Heart left ventricle (tissue), 16 donors: ENCODE measurements at regions not wholly inside any gene's neighbourhood (a gene's known extent, or its start where the extent isn't known, plus 50 kb on each side); places are given as distances from the start of the nearest gene placed in this dataset.

ENCODE experiments used
- ATAC-seq, 4 donors: fragments of 200-7000 bp; cut with Tn5 transposase; one replicate each; pipeline ENCODE4 v1.9.1; 2020 to 2022; ENCODE audit warnings: moderate library complexity in 4 of 4, mild to moderate bottlenecking in 3 of 4, moderate number of reproducible peaks in 1 of 4
- DNase-seq, 5 donors: peaks; one replicate each; pipeline ENCODE4 v3.0.0-alpha.2; 2020
- H3K27ac ChIP-seq, 12 donors: fragments of 200-600 bp; sonication (generic) in 4 of 12; one replicate each; pipeline versions ENCODE4 v1.5.0 to v1.8.0; 2016 to 2022; ENCODE audit warnings: mild to moderate bottlenecking in 2 of 12
- H3K27me3 ChIP-seq, 9 donors: fragments of 200-600 bp; sonication (generic) in 2 of 9; one replicate each; pipeline versions ENCODE4 v1.5.1 to v1.8.0; 2016 to 2022; ENCODE audit warnings: mild to moderate bottlenecking in 3 of 9
- H3K36me3 ChIP-seq, 9 donors: fragments of 200-600 bp; sonication (generic) in 2 of 9; one replicate each; pipeline versions ENCODE4 v1.5.0 to v1.8.0; 2018 to 2022; ENCODE audit warnings: mild to moderate bottlenecking in 2 of 9
- H3K4me1 ChIP-seq, 12 donors: fragments of 200-600 bp; sonication (generic) in 4 of 12; one replicate each; pipeline versions ENCODE4 v1.5.0 to v1.8.0; 2016 to 2022; ENCODE audit warnings: mild to moderate bottlenecking in 3 of 12
- H3K4me3 ChIP-seq, 12 donors: fragments of 200-600 bp; sonication (generic) in 4 of 12; one replicate each; pipeline versions ENCODE4 v1.5.0 to v1.8.0; 2017 to 2022; ENCODE audit warnings: mild to moderate bottlenecking in 9 of 12, moderate library complexity in 4 of 12
- H3K9me3 ChIP-seq, 12 donors: fragments of 200-600 bp; sonication (generic) in 4 of 12; one replicate each; pipeline versions ENCODE4 v1.5.0 to v1.8.0; 2016 to 2022; ENCODE audit warnings: mild to moderate bottlenecking in 1 of 12
- POLR2A ChIP-seq, 2 donors: fragments of 450-650 bp; IDR thresholded peaks; one replicate each; pipeline ENCODE4 v1.6.1; 2017; ENCODE audit warnings: antibody characterized with exemption in 2 of 2, mild to moderate bottlenecking in 2 of 2, moderate library complexity in 2 of 2
- WGBS, 4 donors: extraction: QIAGEN DNeasy Blood & Tissue Kit in 2 of 4; methylation state at CpG; one replicate each; pipeline versions ENCODE4 v1.1.5 to v1.1.7; 2013 to 2018; 5-methylcytosine and 5-hydroxymethylcytosine counted together
- intact Hi-C, 10 donors: fragments of 100-400 bp; cut with DNase I; formaldehyde crosslinking; loops; one replicate each; pipeline versions ENCODE4 v1.11.1 to v1.14.2; 2022
- TF ChIP-seq, protein P1 (sequence below), 12 donors: fragments of 200-600 bp; sonication (generic) in 4 of 12; IDR thresholded peaks; one replicate each; pipeline versions ENCODE4 v1.5.0 to v1.8.0; 2018 to 2022; ENCODE audit warnings: antibody characterized with exemption in 12 of 12, mild to moderate bottlenecking in 5 of 12
- donor health status: ischemic (EF 13 %, LVEDD 7.1; RV severe dilation, severe dysfunction).
- donor health status: healthy with polysubstance abuse.
- donor health status: DM: no; HTN: yes; CAD: no.
- donor health status: DM: no; HTN: no; CAD: no.
- donor health status: ischemic (EF 25% LVEDD 6.9; RV normal size, moderate dysfunction).
- donor health status: ischemic (EF 25% LVEDD 5.7; RV mildly dilated, moderate dysfunction).
- donor health status: healthy.
- donor health status: DM: yes; HTN: yes; CAD: no.
- donor health status: ischemic (EF 35%, LVEDD 5.7; RV mildly dilated, moderate dysfunction).
- donor health status: nonischemic (EF 11% LVEDD 7.7; RV severe dilation, severe dysfunction).
- donor health status: DM: yes; HTN: yes; CAD: no.
- donor health status: PGD.
- donor health status: ischemic (EF 29% LVEDD 5.4; RV normal size, mild dysfunction).
- donor health status: nonischemic (EF 23%, LVEDD 6.1; RV moderate dilation, normal function).

- intact Hi-C loops: no loop called here
- ATAC-seq (no peak), DNase-seq (no peak)
- no peaks in the 10 kb centered on the region for H3K9me3 ChIP-seq
- H3K27ac ChIP-seq: no peak overlapping the region
- no peaks in the 10 kb centered on the region for H3K27me3 ChIP-seq
- H3K36me3 ChIP-seq: no peaks in the 10 kb centered on the region
- WGBS, 4 donors: 80 to 91% (median 85%) methylated on average over 14 to 15 of the region's 15 CpGs
- no peak for TF ChIP-seq POLR2A (IDR thresholded peaks at IDR 0.05)
- TF ChIP-seq, protein P1, sequence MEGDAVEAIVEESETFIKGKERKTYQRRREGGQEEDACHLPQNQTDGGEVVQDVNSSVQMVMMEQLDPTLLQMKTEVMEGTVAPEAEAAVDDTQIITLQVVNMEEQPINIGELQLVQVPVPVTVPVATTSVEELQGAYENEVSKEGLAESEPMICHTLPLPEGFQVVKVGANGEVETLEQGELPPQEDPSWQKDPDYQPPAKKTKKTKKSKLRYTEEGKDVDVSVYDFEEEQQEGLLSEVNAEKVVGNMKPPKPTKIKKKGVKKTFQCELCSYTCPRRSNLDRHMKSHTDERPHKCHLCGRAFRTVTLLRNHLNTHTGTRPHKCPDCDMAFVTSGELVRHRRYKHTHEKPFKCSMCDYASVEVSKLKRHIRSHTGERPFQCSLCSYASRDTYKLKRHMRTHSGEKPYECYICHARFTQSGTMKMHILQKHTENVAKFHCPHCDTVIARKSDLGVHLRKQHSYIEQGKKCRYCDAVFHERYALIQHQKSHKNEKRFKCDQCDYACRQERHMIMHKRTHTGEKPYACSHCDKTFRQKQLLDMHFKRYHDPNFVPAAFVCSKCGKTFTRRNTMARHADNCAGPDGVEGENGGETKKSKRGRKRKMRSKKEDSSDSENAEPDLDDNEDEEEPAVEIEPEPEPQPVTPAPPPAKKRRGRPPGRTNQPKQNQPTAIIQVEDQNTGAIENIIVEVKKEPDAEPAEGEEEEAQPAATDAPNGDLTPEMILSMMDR (IDR thresholded peaks at IDR 0.05): no peak
- H3K4me3 ChIP-seq: no peak overlapping the region
- no peaks in the 10 kb centered on the region for H3K4me1 ChIP-seq
These were observed 77.3 kb upstream of the ATF7IP2 start for GRCh38 chr16:10308305-10309193.

DNA sequence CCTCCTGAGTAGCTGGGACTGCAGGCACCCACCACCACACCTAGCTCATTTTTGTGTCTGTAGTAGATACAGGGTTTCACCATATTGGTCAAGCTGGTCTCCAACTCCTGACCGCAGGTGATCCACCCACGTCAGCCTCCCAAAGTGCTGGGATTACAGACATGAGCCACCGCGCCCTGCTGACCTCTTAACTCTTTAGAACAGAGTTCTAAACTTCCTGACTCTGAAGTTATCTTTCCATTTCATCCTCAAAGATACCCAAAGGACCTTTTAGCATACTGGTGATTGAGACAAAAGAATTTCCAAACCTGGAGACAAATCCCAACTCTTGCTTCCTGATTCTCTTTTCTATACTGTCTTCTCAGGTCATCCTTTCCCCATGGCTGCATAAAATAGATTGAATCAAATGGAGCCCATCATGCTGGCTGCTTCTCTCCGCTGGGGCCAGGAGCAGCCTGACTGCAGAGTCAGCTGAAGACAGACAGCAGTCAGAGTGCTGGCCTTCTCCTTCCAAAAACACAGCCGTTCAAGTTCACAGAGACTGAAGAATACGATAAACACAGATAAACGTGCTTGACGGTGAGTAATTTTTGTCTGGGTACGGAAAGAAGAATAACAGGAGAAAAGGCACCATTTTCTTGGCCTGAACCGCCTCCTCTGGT, 76.5 kb upstream of the ATF7IP2 start:
- no peak for DNase-seq
- intact Hi-C loops: no loop called here
- no peaks in the 10 kb centered on the region for H3K9me3 ChIP-seq
- H3K27ac ChIP-seq: no peak overlapping the region
- no peak overlapping the region for H3K4me3 ChIP-seq
- TF ChIP-seq, protein P1 (IDR thresholded peaks at IDR 0.05): no peak
- TF ChIP-seq POLR2A (IDR thresholded peaks at IDR 0.05): no peak
- H3K36me3 ChIP-seq: no peaks in the 10 kb centered on the region
- no peaks in the 10 kb centered on the region for H3K4me1 ChIP-seq
- WGBS, 4 donors: 68 to 77% (median 72%) methylated on average over 11 of the region's 11 CpGs
- H3K27me3 ChIP-seq: no peaks in the 10 kb centered on the region
- ATAC-seq: no peak

DNA sequence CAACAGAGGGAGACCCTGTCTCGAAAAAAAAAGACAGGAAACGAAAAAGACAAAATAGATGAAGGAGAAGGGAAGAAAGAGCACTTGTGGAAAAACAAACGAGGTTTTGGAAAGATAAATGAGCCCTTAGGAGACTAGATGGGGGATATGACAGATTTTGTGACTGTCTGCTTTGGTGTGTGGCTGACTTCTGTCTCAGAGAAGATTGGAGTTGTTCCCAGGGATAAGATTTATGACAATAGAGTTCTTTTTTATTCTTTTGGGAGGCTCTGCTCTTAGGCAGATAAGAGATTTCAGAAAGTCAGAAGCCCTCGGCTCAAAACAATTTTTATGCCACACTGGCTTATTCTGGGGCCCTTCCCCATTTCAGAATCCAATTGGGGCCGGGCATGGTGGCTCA, 73.9 kb upstream of the ATF7IP2 start:
- no peak for DNase-seq
- no peaks in the 10 kb centered on the region for H3K4me1 ChIP-seq
- no peak overlapping the region for H3K4me3 ChIP-seq
- H3K27ac ChIP-seq: no peak overlapping the region
- intact Hi-C loops: loop anchor here in 5 of 10 donors (2.0 to 10.0 kb wide), 3 partner anchors 197 to 603 kb away; no protein-coding TSS in a partner anchor
- no peaks in the 10 kb centered on the region for H3K27me3 ChIP-seq
- TF ChIP-seq, protein P1 (IDR thresholded peaks at IDR 0.05): no peak
- TF ChIP-seq POLR2A (IDR thresholded peaks at IDR 0.05): no peak
- no peak for ATAC-seq
- WGBS, 4 donors: 66 to 74% (median 70%) methylated on average over 5 of the region's 5 CpGs
- no peaks in the 10 kb centered on the region for H3K36me3 ChIP-seq
- H3K9me3 ChIP-seq: no peaks in the 10 kb centered on the region
